HUES6 (cell line): ENCODE measurements at regions not wholly inside any gene's neighbourhood (a gene's known extent, or its start where the extent isn't known, plus 50 kb on each side); places are given as distances from the start of the nearest gene placed in this dataset.

Experiments used
- H3K27ac ChIP-seq: 2 replicates; pipeline ENCODE4 v1.7.0; 2013; ENCODE audit warnings: low read depth, mild to moderate bottlenecking, low read length, inconsistent platforms
- H3K27me3 ChIP-seq: 2 replicates; pipeline ENCODE4 v1.6.1; 2013; ENCODE audit warnings: low read length; ENCODE audit not compliant: control insufficient read depth, insufficient read depth
- H3K36me3 ChIP-seq: 2 replicates; pipeline ENCODE4 v1.6.1; 2013; ENCODE audit warnings: low read length; ENCODE audit not compliant: control insufficient read depth, insufficient read depth
- H3K4me1 ChIP-seq: 2 replicates; pipeline ENCODE4 v1.6.1; 2013; ENCODE audit warnings: low read length; ENCODE audit not compliant: control insufficient read depth, insufficient read depth
- H3K4me3 ChIP-seq: 2 replicates; pipeline ENCODE4 v1.5.1; 2013; ENCODE audit warnings: low read depth, low read length
- H3K9ac ChIP-seq: one replicate; pipeline ENCODE4 v1.6.1; 2013; ENCODE audit warnings: mild to moderate bottlenecking, low read length
- H3K9me3 ChIP-seq: 2 replicates; pipeline ENCODE4 v1.6.1; 2013; ENCODE audit warnings: low read depth, low read length; ENCODE audit not compliant: control insufficient read depth, insufficient read depth

- no peaks in the 10 kb centered on the region for H3K9me3 ChIP-seq
- H3K4me1 ChIP-seq, result peaks cover 14% of the 10 kb centered on the region
- H3K9ac ChIP-seq, result no peak overlapping the region
- H3K27ac ChIP-seq, result no peak overlapping the region
- no peaks in the 10 kb centered on the region for H3K36me3 ChIP-seq
- no peak overlapping the region for H3K4me3 ChIP-seq
- H3K27me3 ChIP-seq, result no peaks in the 10 kb centered on the region
These were observed 329.5 kb downstream of the KCNRG start for GRCh38 chr13:50344717-50345116.

- no peaks in the 10 kb centered on the region for H3K36me3 ChIP-seq
- 0 out of 2 replicates have a peak, but pooled peaks cover 4% of the 10 kb centered on the region for H3K4me1 ChIP-seq
- no peaks in the 10 kb centered on the region for H3K27me3 ChIP-seq
- H3K9ac ChIP-seq, result no peak overlapping the region
- H3K27ac ChIP-seq, result no peak overlapping the region
- no peak overlapping the region for H3K4me3 ChIP-seq
- H3K9me3 ChIP-seq, result no peaks in the 10 kb centered on the region
These were observed 330.6 kb downstream of the KCNRG start for GRCh38 chr13:50345804-50346203.

GRCh38 chr13:50348371-50348770 is 333.1 kb downstream of the KCNRG start:
- Histone ChIP-seq H3K9ac (no peak overlapping the region), H3K36me3 (no peaks in the 10 kb centered on the region)

GRCh38 chr13:50352720-50353480 is 337.7 kb downstream of the KCNRG start:
- no peak overlapping the region for H3K27ac ChIP-seq

More at GRCh38 chr13:50348371-50348770, 333.1 kb downstream of the KCNRG start:
- Histone ChIP-seq H3K9me3 (no peaks in the 10 kb centered on the region), H3K4me1 (no peaks in the 10 kb centered on the region), H3K4me3 (no peak overlapping the region), H3K27ac (no peak overlapping the region), H3K27me3 (no peaks in the 10 kb centered on the region)

GRCh38 chr13:50353651-50354415 is 338.6 kb downstream of the KCNRG start:
- H3K27ac ChIP-seq, result no peak overlapping the region
- no peaks in the 10 kb centered on the region for H3K36me3 ChIP-seq
- no peaks in the 10 kb centered on the region for H3K27me3 ChIP-seq
- no peaks in the 10 kb centered on the region for H3K9me3 ChIP-seq
- no peak overlapping the region for H3K9ac ChIP-seq
- H3K4me1 ChIP-seq, result 0 out of 2 replicates have a peak, but pooled peaks cover 5% of the 10 kb centered on the region
- H3K4me3 ChIP-seq, result no peak overlapping the region

More at GRCh38 chr13:50352720-50353480, 337.7 kb downstream of the KCNRG start:
- H3K9ac ChIP-seq, result no peak overlapping the region
- H3K9me3 ChIP-seq, result no peaks in the 10 kb centered on the region
- no peaks in the 10 kb centered on the region for H3K27me3 ChIP-seq
- H3K4me1 ChIP-seq, result 0 out of 2 replicates have a peak, but pooled peaks cover 4% of the 10 kb centered on the region
- H3K36me3 ChIP-seq, result no peaks in the 10 kb centered on the region
- no peak overlapping the region for H3K4me3 ChIP-seq

- no peak overlapping the region for H3K27ac ChIP-seq
- no peak overlapping the region for H3K9ac ChIP-seq
- no peaks in the 10 kb centered on the region for H3K27me3 ChIP-seq
- no peaks in the 10 kb centered on the region for H3K36me3 ChIP-seq
- H3K9me3 ChIP-seq, result no peaks in the 10 kb centered on the region
- H3K4me1 ChIP-seq, result 0 out of 2 replicates have a peak, but pooled peaks cover 5% of the 10 kb centered on the region
- H3K4me3 ChIP-seq, result no peak overlapping the region
These were observed 340.6 kb downstream of the KCNRG start for GRCh38 chr13:50355797-50356196.

GRCh38 chr13:50357136-50357535 is 341.9 kb downstream of the KCNRG start:
- H3K9ac ChIP-seq, result no peak overlapping the region
- no peaks in the 10 kb centered on the region for H3K27me3 ChIP-seq
- no peaks in the 10 kb centered on the region for H3K9me3 ChIP-seq
- no peak overlapping the region for H3K4me3 ChIP-seq
- no peaks in the 10 kb centered on the region for H3K36me3 ChIP-seq
- H3K4me1 ChIP-seq, result 0 out of 2 replicates have a peak, but pooled peaks cover 5% of the 10 kb centered on the region
- no peak overlapping the region for H3K27ac ChIP-seq

- Histone ChIP-seq H3K27ac (no peak overlapping the region), H3K27me3 (no peaks in the 10 kb centered on the region), H3K9me3 (no peaks in the 10 kb centered on the region), H3K9ac (no peak overlapping the region), H3K36me3 (no peaks in the 10 kb centered on the region), H3K4me3 (no peak overlapping the region), H3K4me1 (0 out of 2 replicates have a peak, but pooled peaks cover 5% of the 10 kb centered on the region)
These were observed 342.4 kb downstream of the KCNRG start for GRCh38 chr13:50357586-50358118.

GRCh38 chr13:50358231-50359040 is 343.2 kb downstream of the KCNRG start:
- Histone ChIP-seq H3K4me3 (no peak overlapping the region), H3K27ac (no peak overlapping the region), H3K4me1 (0 out of 2 replicates have a peak, but pooled peaks cover 5% of the 10 kb centered on the region), H3K27me3 (no peaks in the 10 kb centered on the region), H3K9ac (no peak overlapping the region), H3K9me3 (no peaks in the 10 kb centered on the region), H3K36me3 (no peaks in the 10 kb centered on the region)

- 0 out of 2 replicates have a peak, but pooled peaks cover 5% of the 10 kb centered on the region for H3K4me1 ChIP-seq
- no peak overlapping the region for H3K27ac ChIP-seq
- no peaks in the 10 kb centered on the region for H3K9me3 ChIP-seq
- H3K27me3 ChIP-seq, result no peaks in the 10 kb centered on the region
- H3K36me3 ChIP-seq, result no peaks in the 10 kb centered on the region
- H3K4me3 ChIP-seq, result no peak overlapping the region
- no peak overlapping the region for H3K9ac ChIP-seq
These were observed 343.8 kb downstream of the KCNRG start for GRCh38 chr13:50359041-50359367.
